Adrenal gland (tissue), 9 donors: ENCODE measurements at regions not wholly inside any gene's neighbourhood (a gene's known extent, or its start where the extent isn't known, plus 50 kb on each side); places are given as distances from the start of the nearest gene placed in this dataset.

ENCODE experiments used
- DNase-seq, 7 donors: peaks; one replicate each; pipeline ENCODE4 v3.0.0-alpha.2; 2019 to 2020
- H3K27ac ChIP-seq, 5 donors: fragments of 200-600 bp; sonication (generic) in 4 of 5; 1 replicate in 3 of 5; 2 replicates in 2 of 5; pipeline versions ENCODE4 v1.5.1 to v1.8.0; 2016 to 2020; ENCODE audit warnings: mild to moderate bottlenecking in 1 of 5
- H3K27me3 ChIP-seq: fragments of 200-600 bp; 2 replicates; pipeline ENCODE4 v1.8.0; 2021
- H3K36me3 ChIP-seq, 2 donors: fragments of 200-600 bp; replicated peaks in 1 of 2; 1 replicate in 1 of 2; 2 replicates in 1 of 2; pipeline versions ENCODE4 v1.5.1 to v1.8.0; 2018 to 2022
- H3K4me1 ChIP-seq, 2 donors: fragments of 200-600 bp; replicated peaks in 1 of 2; 1 replicate in 1 of 2; 2 replicates in 1 of 2; pipeline versions ENCODE4 v1.5.1 to v1.8.0; 2018 to 2021
- H3K4me3 ChIP-seq, 4 donors: fragments of 200-600 bp; sonication (generic) in 3 of 4; one replicate each; pipeline ENCODE4 v1.5.1; 2016 to 2018
- H3K9me3 ChIP-seq, 3 donors: fragments of 200-600 bp; sonication (generic) in 1 of 3; replicated peaks in 1 of 3; 1 replicate in 2 of 3; 2 replicates in 1 of 3; pipeline versions ENCODE4 v1.5.1 to v1.8.0; 2016 to 2021
- CTCF ChIP-seq, 6 experiments: fragments of 450-650 bp in 4 of 6; fragments of 200-600 bp in 2 of 6; sonication (generic) in 1 of 6; IDR thresholded peaks; 1 replicate in 5 of 6; 2 replicates in 1 of 6; pipeline versions ENCODE4 v1.5.1 to v1.8.0; 2016 to 2021; ENCODE audit warnings: antibody characterized with exemption in 6 of 6, mild to moderate bottlenecking in 2 of 6, moderate library complexity in 1 of 6
- POLR2A ChIP-seq, 2 donors: fragments of 450-650 bp; IDR thresholded peaks; one replicate each; pipeline ENCODE4 v1.6.1; 2017; ENCODE audit warnings: antibody characterized with exemption in 2 of 2, mild to moderate bottlenecking in 2 of 2, moderate library complexity in 1 of 2
- WGBS, 4 donors: extraction: QIAGEN DNeasy Blood & Tissue Kit in 2 of 4; methylation state at CpG; one replicate each; pipeline versions ENCODE4 v1.1.5 to v1.1.7; 2013 to 2017; 5-methylcytosine and 5-hydroxymethylcytosine counted together
- intact Hi-C, 2 donors: fragments of 100-400 bp; cut with DNase I; formaldehyde crosslinking; loops; one replicate each; pipeline versions ENCODE4 v1.14.1 to v1.15.0; 2022 to 2023
- donor health status: healthy with polysubstance abuse.
- donor health status: Bipolar disorder and iron deficiency.
- donor health status: DM: yes; HTN: yes; CAD: no.
- donor health status: DM: no; HTN: no; CAD: no.
- donor health status: DM: no; HTN: no; CAD: no.

- intact Hi-C loops, result no loop called here
- H3K36me3 ChIP-seq, result no peaks in the 10 kb centered on the region
- TF ChIP-seq CTCF (IDR thresholded peaks at IDR 0.05), result no peak
- H3K4me1 ChIP-seq, result no peaks in the 10 kb centered on the region
- H3K9me3 ChIP-seq, result no peaks in the 10 kb centered on the region
- H3K4me3 ChIP-seq, result no peak overlapping the region
- H3K27me3 ChIP-seq, result no peaks in the 10 kb centered on the region
- 69 to 85% (median 78%) methylated on average over 3 of the region's 3 CpGs for WGBS, 4 donors
- H3K27ac ChIP-seq, result no peak overlapping the region
- no peak for DNase-seq
Measured at GRCh38 chr5:10160241-10160640, 89.4 kb downstream of the ATPSCKMT start.

GRCh38 chr5:10158886-10159285 is 90.8 kb downstream of the ATPSCKMT start:
- Histone ChIP-seq H3K27ac (no peak overlapping the region), H3K9me3 (no peaks in the 10 kb centered on the region), H3K27me3 (no peaks in the 10 kb centered on the region), H3K36me3 (no peaks in the 10 kb centered on the region), H3K4me1 (no peaks in the 10 kb centered on the region), H3K4me3 (no peak overlapping the region)
- no peak for DNase-seq
- intact Hi-C loops, result no loop called here
- no peak for TF ChIP-seq POLR2A (IDR thresholded peaks at IDR 0.05)
- no peak for TF ChIP-seq CTCF (IDR thresholded peaks at IDR 0.05)

- intact Hi-C loops, result no loop called here
- H3K27ac ChIP-seq, result no peak overlapping the region
- WGBS, 4 donors, result 41 to 80% (median 64%) methylated on average over 2 to 3 of the region's 3 CpGs
Measured at GRCh38 chr5:10157085-10157669, 92.5 kb downstream of the ATPSCKMT start.

GRCh38 chr5:10155897-10156667 is 93.6 kb downstream of the ATPSCKMT start:
- Histone ChIP-seq H3K36me3 (no peaks in the 10 kb centered on the region), H3K4me3 (no peak overlapping the region), H3K27me3 (no peaks in the 10 kb centered on the region), H3K27ac (no peak overlapping the region), H3K4me1 (no peaks in the 10 kb centered on the region), H3K9me3 (no peaks in the 10 kb centered on the region)
- intact Hi-C loops, result no loop called here
- TF ChIP-seq CTCF (IDR thresholded peaks at IDR 0.05), result no peak
- TF ChIP-seq POLR2A (IDR thresholded peaks at IDR 0.05), result no peak
- 74 to 82% (median 81%) methylated on average over 3 of the region's 3 CpGs for WGBS, 4 donors
- DNase-seq, result no peak

More at GRCh38 chr5:10157085-10157669, 92.5 kb downstream of the ATPSCKMT start:
- Histone ChIP-seq H3K4me1 (no peaks in the 10 kb centered on the region), H3K4me3 (no peak overlapping the region), H3K36me3 (no peaks in the 10 kb centered on the region), H3K9me3 (no peaks in the 10 kb centered on the region), H3K27me3 (no peaks in the 10 kb centered on the region)
- no peak for DNase-seq
- no peak for TF ChIP-seq POLR2A (IDR thresholded peaks at IDR 0.05)
- TF ChIP-seq CTCF (IDR thresholded peaks at IDR 0.05), result no peak
